ENCODE measurements at regions not wholly inside any gene's neighbourhood (a gene's known extent, or its start where the extent isn't known, plus 50 kb on each side); places are given as distances from the start of the nearest gene placed in this dataset.
"Not testable (repeated sequence)": the region's sequence is repeated elsewhere in the genome, so short reads cannot be mapped to it uniquely, and the experiment has no call there.

GRCh38 chr6:167662075-167662880 is 164.4 kb upstream of the AFDN start:
- no peak for DNase-seq

DNA sequence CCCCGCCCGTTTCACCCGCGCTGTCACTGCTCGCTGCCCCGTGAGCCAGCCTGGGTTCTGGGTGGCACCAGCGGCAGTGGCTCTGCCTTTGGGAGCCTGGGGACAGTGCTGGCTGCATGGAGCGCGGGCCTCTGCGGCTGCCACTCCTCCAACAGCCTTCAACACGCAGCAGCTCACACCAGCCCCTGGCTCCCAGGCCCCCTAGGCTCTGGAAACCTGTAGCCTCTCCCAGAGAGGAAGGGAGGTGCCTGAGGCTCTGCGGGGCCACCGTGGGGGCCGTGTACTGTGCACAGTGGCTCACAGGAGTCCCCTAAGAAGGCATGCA is 163.9 kb upstream of the AFDN start:
- DNase-seq, result no peak

- no peak for DNase-seq
These were observed 163.4 kb upstream of the AFDN start for GRCh38 chr6:167663316-167663715.

GRCh38 chr6:167663784-167664443 is 162.8 kb upstream of the AFDN start:
- no peak for DNase-seq

- DNase-seq, result no peak
These were observed 161.7 kb upstream of the AFDN start for GRCh38 chr6:167664678-167665660.

GRCh38 chr6:167665698-167666330 is 160.9 kb upstream of the AFDN start:
- DNase-seq, result no peak

DNA sequence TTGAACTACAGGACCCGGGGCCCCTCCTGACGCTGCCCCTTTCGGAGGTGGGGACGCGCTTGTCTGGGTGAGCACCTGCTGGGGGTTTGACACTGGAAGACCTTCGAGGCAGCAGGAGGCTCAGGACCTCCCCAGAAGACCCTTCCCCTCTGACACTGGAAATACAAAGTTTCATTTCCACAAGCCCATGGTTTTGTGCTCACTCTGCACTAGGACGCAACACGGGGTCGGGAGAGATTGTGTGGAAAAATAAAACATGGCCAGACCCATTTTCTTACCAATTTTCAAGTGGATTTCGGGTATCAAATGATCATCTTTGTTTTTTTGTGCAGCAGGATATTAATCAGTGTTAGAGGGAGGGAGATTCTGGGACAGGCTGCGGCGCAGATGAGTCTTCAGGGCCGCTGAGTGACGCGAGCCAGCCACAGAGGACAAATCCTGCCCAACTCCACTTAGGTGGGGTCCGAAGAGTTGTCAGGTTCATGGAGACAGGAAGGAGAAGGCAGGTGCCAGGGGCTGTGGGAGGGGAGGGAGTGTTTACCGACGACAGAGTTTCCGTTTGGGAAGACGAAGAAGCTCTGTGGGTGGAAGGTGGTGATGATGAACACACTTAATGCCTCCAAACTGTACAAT is 160.0 kb upstream of the AFDN start:
- no peak for DNase-seq

GRCh38 chr6:167667204-167668018 is 159.3 kb upstream of the AFDN start:
- DNase-seq, result no peak

DNA sequence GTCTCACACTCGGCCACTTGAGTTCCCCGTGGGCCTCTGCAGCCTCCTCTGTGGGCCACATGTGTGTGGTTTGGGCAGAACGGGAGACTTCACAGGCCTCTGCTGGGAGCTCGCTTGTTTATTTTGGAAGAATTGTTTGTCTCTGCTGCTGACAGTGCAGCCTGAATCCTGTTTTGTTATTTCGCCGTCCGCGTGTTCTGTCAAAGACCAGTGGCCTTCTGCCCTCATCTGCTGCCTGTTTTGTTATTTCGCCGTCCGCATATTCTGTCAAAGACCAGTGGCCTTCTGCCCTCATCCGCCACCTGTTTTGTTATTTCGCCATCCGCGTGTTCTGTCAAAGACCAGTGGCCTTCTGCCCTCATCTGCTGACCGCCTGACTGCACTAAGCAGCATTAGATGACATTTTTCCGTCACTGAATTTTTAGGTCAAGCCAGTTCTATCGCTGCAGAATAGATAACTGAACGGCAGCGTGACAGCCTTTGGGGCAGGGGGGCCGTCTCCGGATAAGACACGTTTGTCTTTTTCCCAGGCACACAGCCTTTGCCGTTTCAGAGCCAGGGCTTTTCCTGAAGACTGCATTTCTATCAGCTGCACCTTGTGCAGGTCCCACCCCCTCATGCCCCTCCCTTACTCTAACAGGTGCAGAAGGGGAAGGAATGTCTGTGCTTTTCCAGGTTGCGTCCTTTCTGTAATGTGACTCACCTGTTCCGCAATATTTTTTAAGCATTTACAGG is 158.5 kb upstream of the AFDN start:
- no peak for DNase-seq

DNA sequence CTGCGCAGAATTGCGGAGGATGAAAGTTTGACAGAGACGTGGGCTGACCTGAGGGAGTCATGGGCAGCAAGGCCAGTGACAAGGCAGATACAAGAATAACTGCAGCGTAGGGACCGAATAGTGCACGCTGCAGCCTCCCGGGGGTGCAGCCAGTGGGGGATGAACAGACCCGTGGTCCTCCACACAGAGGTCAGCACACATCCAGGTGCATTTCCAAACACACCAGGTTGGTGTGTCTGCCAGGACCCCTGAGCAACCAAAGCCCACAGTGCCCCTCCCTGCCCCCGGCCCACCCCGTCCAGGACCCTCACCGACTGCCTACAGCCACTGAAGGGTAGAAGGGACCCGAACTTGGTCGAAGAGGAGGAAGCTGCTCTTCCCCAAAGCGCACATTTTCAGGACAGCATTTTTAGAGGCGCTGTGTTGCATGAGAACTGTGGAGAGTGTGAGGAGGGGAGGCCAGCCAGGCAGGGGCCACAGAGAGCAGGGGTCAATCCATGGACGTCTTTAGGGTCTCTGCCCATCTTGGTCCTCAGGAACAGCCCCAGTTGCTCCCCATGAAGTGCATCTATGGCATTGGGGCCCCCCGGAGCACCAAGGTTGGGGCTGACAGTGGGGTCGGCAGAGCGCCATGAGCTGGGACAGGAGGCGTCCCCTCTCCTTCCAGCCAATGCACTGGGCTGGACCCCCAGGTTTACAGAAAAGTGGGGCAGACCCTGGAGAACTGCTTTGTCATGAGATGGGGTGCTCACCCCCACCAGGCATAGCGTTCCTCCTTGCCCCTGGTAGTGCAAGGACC is 157.8 kb upstream of the AFDN start:
- no peak for DNase-seq

DNA sequence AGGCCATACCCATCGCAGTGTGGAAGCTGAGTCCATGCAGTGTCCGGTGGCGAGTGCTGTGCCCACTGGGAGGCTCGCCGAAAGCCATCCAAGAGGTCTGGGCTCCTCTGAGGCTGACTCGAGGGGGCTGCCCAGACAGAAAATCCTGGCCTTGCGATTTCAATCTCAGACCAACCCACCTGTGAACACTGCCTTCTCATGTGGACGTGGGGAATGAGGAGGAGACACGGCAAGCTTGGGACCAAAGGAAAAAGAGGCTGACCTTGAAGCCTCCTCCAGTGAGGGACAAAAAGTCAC is 157.2 kb upstream of the AFDN start:
- no peak for DNase-seq

GRCh38 chr6:167669870-167670802 is 156.6 kb upstream of the AFDN start:
- no peak for DNase-seq

DNA sequence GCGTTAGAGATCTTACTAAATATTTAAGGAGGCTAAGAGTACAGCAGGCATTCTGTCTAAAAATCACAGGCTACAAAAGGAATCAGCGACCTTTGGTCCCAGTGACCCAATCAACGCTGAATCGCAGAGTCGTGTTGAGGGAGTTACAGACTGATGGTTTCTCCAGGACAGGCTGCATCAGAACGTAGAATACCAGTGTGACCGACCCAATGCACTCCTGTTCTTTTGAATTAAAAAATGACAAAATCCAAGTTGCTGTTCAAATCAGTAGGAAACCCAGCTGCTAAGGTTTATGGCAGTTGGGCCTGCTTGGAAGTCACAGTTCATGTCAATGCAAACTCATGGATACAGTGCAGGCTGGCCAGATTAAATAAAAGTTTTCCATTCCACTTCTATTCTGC is 155.8 kb upstream of the AFDN start:
- no peak for DNase-seq

DNA sequence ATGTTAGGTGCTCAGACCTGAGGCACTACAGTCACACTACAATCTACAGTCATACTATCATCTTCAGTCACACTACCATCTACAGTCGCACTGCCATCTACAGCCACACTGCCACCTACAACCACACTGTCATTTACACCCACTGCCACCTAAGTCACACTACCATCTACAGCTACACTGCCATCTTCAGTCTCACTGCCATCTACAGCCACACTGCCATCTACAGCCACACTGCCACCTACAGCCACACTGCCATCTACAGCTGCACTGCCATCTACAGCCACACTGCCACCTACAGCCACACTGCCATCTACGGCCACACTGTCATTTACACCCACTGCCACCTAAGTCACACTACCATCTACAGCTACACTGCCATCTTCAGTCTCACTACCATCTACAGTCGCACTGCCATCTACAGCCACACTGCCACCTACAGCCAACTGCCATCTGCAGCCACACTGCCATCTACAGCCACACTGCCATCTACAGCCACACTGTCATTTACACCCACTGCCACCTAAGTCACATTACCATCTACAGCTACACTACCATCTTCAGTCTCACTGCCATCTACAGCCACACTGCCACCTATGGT is 155.2 kb upstream of the AFDN start:
- DNase-seq, result not testable (repeated sequence)

- DNase-seq, result no peak
These were observed 154.6 kb upstream of the AFDN start for GRCh38 chr6:167671977-167672687.

GRCh38 chr6:167672738-167673137 is 154.0 kb upstream of the AFDN start:
- DNase-seq, result no peak

DNA sequence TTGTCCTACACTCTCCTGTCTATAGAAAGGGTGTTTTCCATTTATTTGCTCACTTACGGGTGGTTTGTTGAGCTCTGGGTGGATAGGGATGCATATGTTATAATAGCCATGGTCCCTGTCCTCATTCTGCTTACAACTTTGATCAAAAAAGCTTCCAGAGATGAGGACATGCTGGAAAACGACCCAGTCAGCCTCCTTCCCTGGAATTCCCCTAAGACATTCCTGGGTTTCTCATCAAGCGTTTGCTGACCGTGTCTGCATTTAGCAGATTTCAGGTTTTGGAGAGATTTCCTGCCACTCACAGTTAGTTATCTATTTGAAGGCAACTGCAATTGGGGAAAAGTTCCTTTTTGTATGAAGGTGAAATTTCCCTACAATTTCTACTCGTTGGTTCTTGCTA is 152.8 kb upstream of the AFDN start:
- DNase-seq, result no peak

DNA sequence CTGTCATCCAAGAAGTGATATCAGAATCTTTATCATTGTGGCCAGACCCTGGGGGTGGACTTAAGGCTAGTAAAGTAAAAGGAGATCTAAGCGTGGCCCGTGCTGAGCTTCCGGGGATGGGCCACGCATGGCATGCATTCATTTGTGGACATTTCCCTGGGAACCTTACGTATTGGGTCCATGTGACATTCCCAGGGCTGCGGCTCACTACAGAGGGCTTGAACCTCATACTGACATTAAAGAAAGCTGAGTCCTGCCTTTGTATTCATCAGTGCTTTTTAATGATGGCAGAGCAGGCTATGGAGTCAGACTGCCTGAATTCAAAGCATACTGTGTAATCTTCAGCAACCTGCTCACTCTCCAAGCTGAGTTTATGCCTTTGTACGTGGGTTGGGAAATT is 152.2 kb upstream of the AFDN start:
- DNase-seq, result no peak
